HepG2 (cell line): ENCODE measurements at regions not wholly inside any gene's neighbourhood (a gene's known extent, or its start where the extent isn't known, plus 50 kb on each side); places are given as distances from the start of the nearest gene placed in this dataset.

Source experiments
- ATAC-seq: fragments of 200-7000 bp; cut with Tn5 transposase; 3 replicates; pipeline ENCODE4 v1.9.1; 2020; ENCODE audit warnings: mild to moderate bottlenecking, moderate library complexity
- BruUV-seq: library from RNA; stranded (reverse); fragments of 400-500 nt; replicated peaks from 2 replicates; lab custom pipeline; 2021; lab: Mats Ljungman, UMichigan
- CTCF ChIA-PET: fragments of 300-600 bp; formaldehyde crosslinking; extraction: SDS; loops from one replicate; lab custom pipeline; 2021; ENCODE audit warnings: low total read pairs, inconsistent platforms, low intra/inter-chr PET ratio; lab: Yijun Ruan, JAX
- POLR2A ChIA-PET: fragments of 350-600 bp; sonication (Branson Sonifier 250); formaldehyde crosslinking; loops from one replicate; lab custom pipeline; 2020; ENCODE audit warnings: antibody characterized with exemption, inconsistent platforms; lab: Yijun Ruan, JAX
- DNase-seq: peaks from one replicate; pipeline ENCODE4 v3.0.0-alpha.2; 2015; ENCODE audit warnings: low spot score
- FAIRE-seq: peaks from 3 replicates; lab custom pipeline; 2011; peaks lifted over from hg19 to GRCh38; lab: Jason Lieb, UNC
- H2AFZ ChIP-seq: one replicate; pipeline ENCODE4 v1.6.1; 2011; ENCODE audit warnings: low read length, inconsistent platforms
- H3K27ac ChIP-seq: fragments of 300-600 bp; 3 replicates; pipeline ENCODE4 v1.8.0; 2011; ENCODE audit warnings: mixed run types, mild to moderate bottlenecking, mixed read lengths, low read length, inconsistent platforms; ENCODE audit not compliant: insufficient read depth; ENCODE audit errors: extremely low read length
- H3K27me3 ChIP-seq, 2 experiments: fragments of 200-600 bp in 1 of 2; 2 replicates in 1 of 2; 3 replicates in 1 of 2; pipeline versions ENCODE4 v1.6.0 to v1.8.0; 2011; ENCODE audit warnings: low read length in 2 of 2, mild to moderate bottlenecking in 2 of 2, moderate library complexity in 2 of 2, inconsistent platforms in 1 of 2; ENCODE audit not compliant: insufficient read depth in 2 of 2, control insufficient read depth in 1 of 2
- H3K36me3 ChIP-seq, 2 experiments: fragments of 200-600 bp in 1 of 2; replicated peaks in 1 of 2; 2 replicates in 1 of 2; 3 replicates in 1 of 2; pipeline versions ENCODE4 v1.5.1 to v1.8.0; 2011; ENCODE audit warnings: low read length in 2 of 2, inconsistent platforms in 1 of 2; ENCODE audit not compliant: insufficient read depth in 2 of 2, control insufficient read depth in 1 of 2
- H3K4me1 ChIP-seq: 2 replicates; pipeline ENCODE4 v1.5.1; 2012; ENCODE audit warnings: low read length, inconsistent platforms; ENCODE audit not compliant: insufficient read depth
- H3K4me2 ChIP-seq: 2 replicates; pipeline ENCODE4 v1.6.0; 2011; ENCODE audit warnings: low read depth, low read length, inconsistent platforms
- H3K4me3 ChIP-seq, 3 experiments: fragments of 200-600 bp in 1 of 3; sonication (generic), shearing (Covaris generic) in 1 of 3; replicated peaks in 1 of 3; 2 replicates each; pipeline ENCODE4 v1.5.1; 2011 to 2016; ENCODE audit warnings: low read length in 3 of 3, inconsistent platforms in 2 of 3, low read depth in 2 of 3, mild to moderate bottlenecking in 2 of 3, control low read depth in 1 of 3, mixed read lengths in 1 of 3; ENCODE audit not compliant: insufficient read depth in 1 of 3
- H3K79me2 ChIP-seq: one replicate; pipeline ENCODE4 v1.6.1; 2011; ENCODE audit warnings: low read length, inconsistent platforms; ENCODE audit not compliant: insufficient read depth
- H3K9ac ChIP-seq: 2 replicates; pipeline ENCODE4 v1.6.0; 2011; ENCODE audit warnings: mild to moderate bottlenecking, low read depth, low read length, inconsistent platforms; ENCODE audit not compliant: insufficient read depth
- H3K9me3 ChIP-seq: 2 replicates; pipeline ENCODE4 v1.5.1; 2012; ENCODE audit warnings: mild to moderate bottlenecking, low read length
- H4K20me1 ChIP-seq: 2 replicates; pipeline ENCODE4 v1.6.0; 2011; ENCODE audit warnings: inconsistent platforms, mild to moderate bottlenecking, low read length, moderate library complexity; ENCODE audit not compliant: insufficient read depth
- ASH2L ChIP-seq: fragments of 300-600, 200-600 bp; sonication (generic); IDR thresholded peaks from 2 replicates; pipeline ENCODE4 v1.7.0; 2017; ENCODE audit warnings: low read depth, mild to moderate bottlenecking, moderate library complexity, mixed read lengths, low read length; ENCODE audit not compliant: insufficient read length
- ATAD3A ChIP-seq: sonication (generic); formaldehyde crosslinking; IDR thresholded peaks from 2 replicates; pipeline ENCODE4 v1.4.0; 2020; ENCODE audit warnings: missing genetic modification reagents
- ATF3 ChIP-seq: sonication (generic); formaldehyde crosslinking; IDR thresholded peaks from 2 replicates; pipeline ENCODE4 v1.4.0; 2020; ENCODE audit warnings: missing genetic modification reagents
- HNRNPL ChIP-seq: fragments of 200-400 bp; formaldehyde crosslinking; IDR thresholded peaks from 2 replicates; pipeline ENCODE4 v1.6.1; 2017; ENCODE audit warnings: mild to moderate bottlenecking, low read depth, low read length
- TP53 ChIP-seq: sonication (generic); formaldehyde crosslinking; conservative IDR thresholded peaks from 2 replicates; pipeline ENCODE4 v1.4.0; 2020; ENCODE audit warnings: missing genetic modification reagents
- ZFP36 ChIP-seq: fragments of 150-350 bp; IDR thresholded peaks from 2 replicates; pipeline ENCODE4 v1.6.1; 2018; ENCODE audit warnings: borderline replicate concordance, low read length, low read depth; ENCODE audit not compliant: partially characterized antibody
- ZNF639 ChIP-seq: conservative IDR thresholded peaks from 2 replicates; pipeline ENCODE4 v1.6.1; 2018; ENCODE audit warnings: missing genetic modification reagents
- WGBS: methylation state at CpG from one replicate; pipeline ENCODE4 v1.1.6; 2017; ENCODE audit warnings: low lambda C conversion rate; 5-methylcytosine and 5-hydroxymethylcytosine counted together
- in situ Hi-C: cut with HindIII; loops from 2 replicates; pipeline ENCODE4 v1.10.0; 2017; ENCODE audit warnings: low pct_unique_long_range_greater_than_20kb; ENCODE audit not compliant: extremely low pct_ligation_motif_present
- intact Hi-C: fragments of 100-400 bp; cut with micrococcal nuclease; formaldehyde crosslinking; loops from one replicate; pipeline ENCODE4 v1.10.0; 2022; ENCODE audit not compliant: unreplicated experiment
- TF ChIP-seq, protein P1 (sequence below): sonication (generic); formaldehyde crosslinking; IDR thresholded peaks from 2 replicates; pipeline ENCODE4 v1.4.0; 2020; ENCODE audit warnings: missing genetic modification reagents, borderline replicate concordance
- TF ChIP-seq, protein P2 (sequence below): sonication (generic); formaldehyde crosslinking; IDR thresholded peaks from 2 replicates; pipeline ENCODE4 v1.8.0; 2022; ENCODE audit warnings: mild to moderate bottlenecking, missing genetic modification reagents; ENCODE audit not compliant: insufficient replicate concordance

DNA sequence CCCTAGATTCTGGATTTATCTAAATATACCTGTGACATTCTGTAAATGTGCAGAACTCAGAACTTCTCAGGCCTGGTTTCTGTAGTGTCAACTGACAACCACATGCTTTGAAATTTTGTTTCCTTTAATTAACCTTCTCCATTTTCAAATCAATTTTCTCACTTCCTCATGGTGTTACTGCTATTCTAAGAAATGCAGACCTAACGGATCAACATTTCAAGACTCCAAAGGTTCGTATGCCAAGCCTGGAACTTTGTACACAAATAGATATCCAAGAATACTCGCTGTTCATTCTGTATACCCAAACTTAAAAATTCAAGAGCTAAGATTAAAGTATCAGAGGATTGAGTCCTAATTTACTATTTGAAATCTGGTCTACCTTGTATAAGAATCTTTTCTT lies 88.1 kb downstream of the SLC24A2 start:
- DNase-seq (no peak), ATAC-seq (no peak), FAIRE-seq (no peak)
- Histone ChIP-seq H3K4me3 (no peak overlapping the region), H4K20me1 (no peaks in the 10 kb centered on the region), H3K79me2 (no peaks in the 10 kb centered on the region), H3K4me1 (no peaks in the 10 kb centered on the region), H3K36me3 (no peaks in the 10 kb centered on the region), H3K9ac (no peak overlapping the region), H3K27ac (no peak overlapping the region), H3K27me3 (no peaks in the 10 kb centered on the region), H3K4me2 (no peak overlapping the region), H2AFZ (no peak overlapping the region), H3K9me3 (no peaks in the 10 kb centered on the region)
- 3% methylated on average over 3 of the region's 3 CpGs for WGBS
- ChIA-PET CTCF (no interaction called here), POLR2A (no interaction called here)
- in situ Hi-C loops (no loop called here), intact Hi-C loops (no loop called here)
- TF ChIP-seq ATF3 (CRISPR knock-in tag) (no peak), ZNF639 (CRISPR knock-in tag) (no peak), ATAD3A (no peak), ASH2L (no peak), ZFP36 (no peak), TP53 (CRISPR knock-in tag) (no peak), HNRNPL (no peak)
- TF ChIP-seq, protein P1, sequence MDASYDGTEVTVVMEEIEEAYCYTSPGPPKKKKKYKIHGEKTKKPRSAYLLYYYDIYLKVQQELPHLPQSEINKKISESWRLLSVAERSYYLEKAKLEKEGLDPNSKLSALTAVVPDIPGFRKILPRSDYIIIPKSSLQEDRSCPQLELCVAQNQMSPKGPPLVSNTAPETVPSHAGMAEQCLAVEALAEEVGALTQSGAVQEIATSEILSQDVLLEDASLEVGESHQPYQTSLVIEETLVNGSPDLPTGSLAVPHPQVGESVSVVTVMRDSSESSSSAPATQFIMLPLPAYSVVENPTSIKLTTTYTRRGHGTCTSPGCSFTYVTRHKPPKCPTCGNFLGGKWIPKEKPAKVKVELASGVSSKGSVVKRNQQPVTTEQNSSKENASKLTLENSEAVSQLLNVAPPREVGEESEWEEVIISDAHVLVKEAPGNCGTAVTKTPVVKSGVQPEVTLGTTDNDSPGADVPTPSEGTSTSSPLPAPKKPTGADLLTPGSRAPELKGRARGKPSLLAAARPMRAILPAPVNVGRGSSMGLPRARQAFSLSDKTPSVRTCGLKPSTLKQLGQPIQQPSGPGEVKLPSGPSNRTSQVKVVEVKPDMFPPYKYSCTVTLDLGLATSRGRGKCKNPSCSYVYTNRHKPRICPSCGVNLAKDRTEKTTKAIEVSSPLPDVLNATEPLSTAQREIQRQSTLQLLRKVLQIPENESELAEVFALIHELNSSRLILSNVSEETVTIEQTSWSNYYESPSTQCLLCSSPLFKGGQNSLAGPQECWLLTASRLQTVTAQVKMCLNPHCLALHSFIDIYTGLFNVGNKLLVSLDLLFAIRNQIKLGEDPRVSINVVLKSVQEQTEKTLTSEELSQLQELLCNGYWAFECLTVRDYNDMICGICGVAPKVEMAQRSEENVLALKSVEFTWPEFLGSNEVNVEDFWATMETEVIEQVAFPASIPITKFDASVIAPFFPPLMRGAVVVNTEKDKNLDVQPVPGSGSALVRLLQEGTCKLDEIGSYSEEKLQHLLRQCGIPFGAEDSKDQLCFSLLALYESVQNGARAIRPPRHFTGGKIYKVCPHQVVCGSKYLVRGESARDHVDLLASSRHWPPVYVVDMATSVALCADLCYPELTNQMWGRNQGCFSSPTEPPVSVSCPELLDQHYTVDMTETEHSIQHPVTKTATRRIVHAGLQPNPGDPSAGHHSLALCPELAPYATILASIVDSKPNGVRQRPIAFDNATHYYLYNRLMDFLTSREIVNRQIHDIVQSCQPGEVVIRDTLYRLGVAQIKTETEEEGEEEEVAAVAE (CRISPR knock-in tag), result no peak
- TF ChIP-seq, protein P2, sequence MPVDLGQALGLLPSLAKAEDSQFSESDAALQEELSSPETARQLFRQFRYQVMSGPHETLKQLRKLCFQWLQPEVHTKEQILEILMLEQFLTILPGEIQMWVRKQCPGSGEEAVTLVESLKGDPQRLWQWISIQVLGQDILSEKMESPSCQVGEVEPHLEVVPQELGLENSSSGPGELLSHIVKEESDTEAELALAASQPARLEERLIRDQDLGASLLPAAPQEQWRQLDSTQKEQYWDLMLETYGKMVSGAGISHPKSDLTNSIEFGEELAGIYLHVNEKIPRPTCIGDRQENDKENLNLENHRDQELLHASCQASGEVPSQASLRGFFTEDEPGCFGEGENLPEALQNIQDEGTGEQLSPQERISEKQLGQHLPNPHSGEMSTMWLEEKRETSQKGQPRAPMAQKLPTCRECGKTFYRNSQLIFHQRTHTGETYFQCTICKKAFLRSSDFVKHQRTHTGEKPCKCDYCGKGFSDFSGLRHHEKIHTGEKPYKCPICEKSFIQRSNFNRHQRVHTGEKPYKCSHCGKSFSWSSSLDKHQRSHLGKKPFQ (CRISPR knock-in tag), result no peak
- no TSS peak for BruUV-seq
